ENCODE measurements at regions not wholly inside any gene's neighbourhood (a gene's known extent, or its start where the extent isn't known, plus 50 kb on each side); places are given as distances from the start of the nearest gene placed in this dataset.

- no peak for TF ChIP-seq CHD7 (IDR thresholded peaks at IDR 0.05; ENCODE audit: insufficient replicate concordance, low read length)
Observed at GRCh38 chr7:56493196-56493595, 377.0 kb upstream of the NUPR2 start (continued).

All from H1 (cell line).